ENCODE measurements at regions not wholly inside any gene's neighbourhood (a gene's known extent, or its start where the extent isn't known, plus 50 kb on each side); places are given as distances from the start of the nearest gene placed in this dataset.

DNA sequence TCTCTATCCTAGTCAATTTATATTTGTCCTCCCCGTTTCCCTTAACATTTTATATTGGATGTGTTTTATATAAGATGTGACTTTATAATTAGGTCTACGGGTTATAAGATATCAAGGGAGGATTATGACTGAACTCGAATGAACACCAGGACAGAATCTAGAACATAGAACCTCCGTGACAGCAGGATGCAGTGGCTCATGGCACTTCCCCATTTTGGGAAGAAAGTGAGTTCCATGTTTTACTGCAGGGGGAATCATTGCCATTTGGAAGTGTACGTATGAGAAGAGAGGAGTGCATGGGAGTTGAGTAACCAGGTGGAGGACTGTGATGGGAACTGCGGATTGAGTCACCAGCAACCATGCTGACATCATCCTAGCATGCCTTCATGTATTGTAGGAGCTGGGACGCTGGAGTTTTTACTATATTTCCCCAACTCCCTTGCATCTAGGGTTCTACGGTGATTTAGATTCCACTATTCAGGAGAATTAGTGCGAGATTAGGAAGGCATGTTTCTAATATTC lies 56.1 kb upstream of the FOXC1 start:
- DNase-seq, result no peak

DNA sequence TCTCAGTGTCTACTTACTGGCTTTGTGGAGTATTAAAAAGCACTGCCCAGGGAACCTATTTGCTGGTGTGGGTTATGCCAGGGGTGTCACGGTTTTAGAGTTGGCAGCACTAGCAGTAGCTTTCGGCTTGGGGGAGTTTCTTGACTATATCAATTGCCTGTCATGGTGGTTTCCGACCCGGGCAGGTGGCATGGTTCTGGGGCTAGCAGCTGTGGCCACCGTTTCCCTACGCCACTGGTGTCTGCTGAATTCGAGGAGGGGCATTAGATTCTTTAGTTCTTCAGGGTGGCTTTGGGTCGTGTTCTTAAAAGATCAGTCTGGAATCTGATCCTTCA lies 55.6 kb upstream of the FOXC1 start:
- DNase-seq, result no peak

DNA sequence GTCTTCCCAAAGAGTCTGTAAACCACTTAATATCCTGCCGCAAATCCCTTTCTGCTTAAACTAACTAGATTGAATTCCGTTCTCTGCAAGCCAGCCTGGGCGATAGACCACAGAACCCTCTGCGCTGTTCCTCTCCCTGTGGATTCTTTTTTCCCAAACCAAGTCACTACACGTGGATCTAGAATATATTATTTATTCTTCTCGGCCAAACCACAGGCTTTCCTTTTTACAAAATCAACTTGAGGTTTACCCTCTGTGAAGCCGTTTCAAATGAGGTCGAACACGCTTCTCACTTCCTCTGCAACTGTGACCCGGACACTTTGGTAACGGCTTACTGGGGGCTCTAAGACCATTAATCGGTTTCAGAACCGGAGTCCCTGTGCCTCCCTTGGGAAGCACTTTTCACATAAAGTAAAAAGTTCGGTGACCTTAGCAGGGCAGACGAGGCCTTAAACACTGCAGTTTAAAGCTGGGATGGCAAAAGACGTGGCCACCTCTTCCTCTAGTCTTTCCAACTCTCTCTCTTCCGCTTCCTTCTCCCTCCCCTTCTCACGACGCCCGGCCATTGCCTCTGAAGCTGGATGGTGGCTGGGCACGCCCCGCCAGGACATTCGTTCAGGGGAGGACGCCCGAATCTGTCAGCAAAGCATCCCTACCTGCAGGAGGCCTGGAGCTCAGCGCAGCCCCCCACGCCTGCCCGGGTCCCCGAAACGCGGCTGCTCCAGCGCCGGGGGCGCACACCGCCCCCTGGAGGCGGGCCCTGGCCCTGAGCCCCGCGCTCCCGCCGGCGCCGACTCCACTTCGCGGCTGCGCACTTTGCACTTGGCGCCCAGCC lies 55.0 kb upstream of the FOXC1 start:
- peak; percentile 67 for DNase-seq

DNA sequence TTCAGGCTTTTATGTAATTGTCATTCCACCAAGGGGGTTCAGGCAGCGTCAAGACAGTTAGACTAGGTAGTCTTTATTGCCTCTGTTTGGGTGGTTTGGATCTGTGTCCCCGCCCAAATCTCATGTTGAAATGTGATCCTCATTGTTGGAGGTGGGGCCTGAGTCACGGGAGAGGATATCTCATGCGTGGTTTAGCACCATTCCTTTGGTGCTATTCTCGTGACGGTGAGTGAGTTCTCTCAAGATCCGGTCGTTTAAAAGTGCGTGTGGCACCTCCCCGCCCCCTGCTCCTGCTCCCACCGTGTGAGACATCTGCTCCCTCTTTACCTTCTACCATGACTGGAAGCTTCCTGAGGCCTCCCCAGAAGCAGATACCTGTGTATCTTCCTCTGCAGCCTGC lies 51.3 kb upstream of the FOXC1 start:
- no peak for DNase-seq
